HCT116 (cell line): ENCODE measurements at regions not wholly inside any gene's neighbourhood (a gene's known extent, or its start where the extent isn't known, plus 50 kb on each side); places are given as distances from the start of the nearest gene placed in this dataset.

Experiments
- ATAC-seq: fragments of 200-7000 bp; cut with Tn5 transposase; 2 replicates; pipeline ENCODE4 v1.9.1; 2020; ENCODE audit warnings: mild to moderate bottlenecking, moderate library complexity
- BruUV-seq: library from RNA; stranded (reverse); fragments of 400-500 nt; replicated peaks from 2 replicates; lab custom pipeline; 2021; lab: Mats Ljungman, UMichigan
- CTCF ChIA-PET: fragments of 300-600 bp; sonication (Branson Sonifier 250); formaldehyde crosslinking; loops from one replicate; lab custom pipeline; 2021; ENCODE audit warnings: antibody characterized with exemption; lab: Charles Lee
- POLR2A ChIA-PET: fragments of 300-600, 350-600 bp; sonication (Branson Sonifier 250); formaldehyde crosslinking; loops from one replicate; lab custom pipeline; 2021; ENCODE audit warnings: antibody characterized with exemption; lab: Charles Lee
- RAD21 ChIA-PET, 2 experiments: fragments of 300-600 bp; sonication (Branson Sonifier 250); formaldehyde crosslinking; loops; one replicate each; lab custom pipeline; 2023; ENCODE audit warnings: low total read pairs in 2 of 2; ENCODE audit not compliant: uncharacterized antibody in 2 of 2, unreplicated experiment in 2 of 2, low non-redundant PET in 1 of 2; lab: Charles Lee
- DNase-seq: peaks from one replicate; pipeline ENCODE4 v3.0.0-alpha.2; 2010; ENCODE audit warnings: low read depth, low spot score
- H2AFZ ChIP-seq: fragments of 200-600 bp; shearing (Covaris generic), sonication (generic); 2 replicates; pipeline ENCODE4 v1.6.1; 2017; ENCODE audit warnings: low read depth, mixed run types, mixed read lengths, antibody characterized with exemption, low read length; ENCODE audit not compliant: poor library complexity, severe bottlenecking
- H3K27ac ChIP-seq: 2 replicates; pipeline ENCODE4 v1.5.1; 2012; ENCODE audit warnings: low read depth, low read length
- H3K27me3 ChIP-seq: fragments of 200-600 bp; sonication (generic); 2 replicates; pipeline ENCODE4 v1.6.1; 2016; ENCODE audit warnings: mixed run types, low read length, mixed read lengths; ENCODE audit not compliant: insufficient read depth
- H3K36me3 ChIP-seq, 2 experiments: fragments of 200-500 bp in 1 of 2; fragments of 200-600 bp in 1 of 2; sonication (Bioruptor generic) in 1 of 2; sonication (generic) in 1 of 2; 2 replicates each; pipeline versions ENCODE4 v1.5.1 to v1.6.1; 2014 to 2016; ENCODE audit warnings: low read length in 2 of 2, inconsistent platforms in 1 of 2, mixed read lengths in 1 of 2, mixed run types in 1 of 2; ENCODE audit not compliant: insufficient read depth in 2 of 2, control insufficient read depth in 1 of 2
- H3K4me1 ChIP-seq, 2 experiments: fragments of 200-600 bp in 1 of 2; sonication (generic) in 1 of 2; 2 replicates each; pipeline versions ENCODE4 v1.5.1 to v1.6.1; 2012 to 2017; ENCODE audit warnings: low read length in 2 of 2, inconsistent platforms in 1 of 2, mild to moderate bottlenecking in 1 of 2, mixed read lengths in 1 of 2, mixed run types in 1 of 2, moderate library complexity in 1 of 2; ENCODE audit not compliant: insufficient read depth in 2 of 2, control insufficient read depth in 1 of 2
- H3K4me2 ChIP-seq: fragments of 200-600 bp; sonication (generic); 2 replicates; pipeline ENCODE4 v1.6.1; 2017; ENCODE audit warnings: mixed run types, low read length, mixed read lengths
- H3K4me3 ChIP-seq, 2 experiments: fragments of 200-600 bp in 1 of 2; sonication (generic) in 1 of 2; replicated peaks in 1 of 2; 2 replicates each; pipeline ENCODE4 v1.5.1; 2011 to 2016; ENCODE audit warnings: low read length in 2 of 2, control low read depth in 1 of 2, low read depth in 1 of 2, mild to moderate bottlenecking in 1 of 2, mixed read lengths in 1 of 2, mixed run types in 1 of 2
- H3K79me2 ChIP-seq: fragments of 200-600 bp; sonication (generic); 2 replicates; pipeline ENCODE4 v1.6.1; 2017; ENCODE audit warnings: mild to moderate bottlenecking, mixed run types, low read length, moderate library complexity, mixed read lengths; ENCODE audit not compliant: insufficient read depth
- H3K9ac ChIP-seq: fragments of 200-600 bp; sonication (generic); 2 replicates; pipeline ENCODE4 v1.6.1; 2016; ENCODE audit warnings: low read length, mixed read lengths
- H3K9me2 ChIP-seq: fragments of 200-600 bp; sonication (generic), shearing (Covaris generic); 2 replicates; pipeline ENCODE4 v1.6.1; 2017; ENCODE audit warnings: mixed run types, mild to moderate bottlenecking, moderate library complexity; ENCODE audit not compliant: insufficient read depth
- H3K9me3 ChIP-seq, 2 experiments: fragments of 200-500 bp in 1 of 2; fragments of 200-600 bp in 1 of 2; sonication (Bioruptor generic) in 1 of 2; sonication (generic) in 1 of 2; 2 replicates each; pipeline ENCODE4 v1.6.1; 2014 to 2017; ENCODE audit warnings: low read length in 2 of 2, mixed read lengths in 2 of 2, inconsistent platforms in 1 of 2, low read depth in 1 of 2, mild to moderate bottlenecking in 1 of 2, mixed run types in 1 of 2, moderate library complexity in 1 of 2; ENCODE audit not compliant: control insufficient read depth in 1 of 2, insufficient read depth in 1 of 2
- H4K20me1 ChIP-seq: fragments of 200-600 bp; sonication (generic), shearing (Covaris generic); 2 replicates; pipeline ENCODE4 v1.6.1; 2017; ENCODE audit warnings: mixed run types, mild to moderate bottlenecking, moderate library complexity; ENCODE audit not compliant: insufficient read depth
- CBX3 ChIP-seq: IDR thresholded peaks from 2 replicates; pipeline ENCODE4 v1.6.1; 2012; ENCODE audit warnings: low read depth
- EGR1 ChIP-seq: IDR thresholded peaks from 2 replicates; pipeline ENCODE4 v1.6.1; 2012; ENCODE audit warnings: low read depth
- ELF1 ChIP-seq: IDR thresholded peaks from 2 replicates; pipeline ENCODE4 v1.6.1; 2012; ENCODE audit warnings: low read depth, borderline replicate concordance
- EZH2 ChIP-seq: fragments of 200-600 bp; sonication (generic); IDR thresholded peaks from 2 replicates; pipeline ENCODE4 v1.6.1; 2017; ENCODE audit warnings: antibody characterized with exemption, mixed run types
- EZH2phosphoT487 ChIP-seq: fragments of 200-600 bp; IDR thresholded peaks from 2 replicates; pipeline ENCODE4 v1.6.1; 2018; ENCODE audit warnings: antibody characterized with exemption, borderline replicate concordance
- FOSL1 ChIP-seq: IDR thresholded peaks from 2 replicates; pipeline ENCODE4 v1.6.1; 2012; ENCODE audit warnings: low read depth
- POLR2A ChIP-seq: IDR thresholded peaks from 2 replicates; pipeline ENCODE4 v1.7.0; 2011; ENCODE audit warnings: borderline replicate concordance; ENCODE audit not compliant: insufficient read depth, insufficient read length; ENCODE audit errors: extremely low read depth
- POLR2AphosphoS5 ChIP-seq: IDR thresholded peaks from 2 replicates; pipeline ENCODE4 v1.6.1; 2011; ENCODE audit warnings: mild to moderate bottlenecking, low read depth, low read length, moderate library complexity
- RAD21 ChIP-seq: IDR thresholded peaks from 2 replicates; pipeline ENCODE4 v1.6.1; 2012; ENCODE audit warnings: low read depth, mild to moderate bottlenecking
- SIN3A ChIP-seq: IDR thresholded peaks from 2 replicates; pipeline ENCODE4 v1.6.1; 2012; ENCODE audit warnings: low read depth
- SRF ChIP-seq: IDR thresholded peaks from 2 replicates; pipeline ENCODE4 v1.6.1; 2012; ENCODE audit warnings: low read depth
- TCF7L2 ChIP-seq: IDR thresholded peaks from 2 replicates; pipeline ENCODE4 v1.7.0; 2011; ENCODE audit warnings: borderline replicate concordance, inconsistent platforms; ENCODE audit not compliant: insufficient read depth, insufficient read length; ENCODE audit errors: extremely low read depth
- ZFX ChIP-seq: fragments of 450-650 bp; IDR thresholded peaks from 2 replicates; pipeline ENCODE4 v1.6.1; 2017
- ZNF274 ChIP-seq: fragments of 200-500 bp; sonication (Bioruptor generic); IDR thresholded peaks from 2 replicates; pipeline ENCODE4 v1.6.1; 2014; ENCODE audit warnings: mild to moderate bottlenecking, low read depth, low read length, inconsistent platforms
- intact Hi-C: fragments of 100-400 bp; cut with micrococcal nuclease; formaldehyde crosslinking; loops from 2 replicates; pipeline ENCODE4 v1.10.0; 2022
- TF ChIP-seq, protein P1 (sequence below): IDR thresholded peaks from 2 replicates; pipeline ENCODE4 v1.6.1; 2012
- TF ChIP-seq, protein P2 (sequence below), 3 experiments: fragments of 200-600 bp in 1 of 3; sonication (generic) in 1 of 3; IDR thresholded peaks in 2 of 3; conservative IDR thresholded peaks in 1 of 3; 2 replicates each; pipeline ENCODE4 v1.5.1; 2012 to 2017; ENCODE audit warnings: low read depth in 2 of 3, low read length in 2 of 3, antibody characterized with exemption in 1 of 3, borderline replicate concordance in 1 of 3, control low read depth in 1 of 3, mild to moderate bottlenecking in 1 of 3, mixed read lengths in 1 of 3, mixed run types in 1 of 3, moderate library complexity in 1 of 3; ENCODE audit not compliant: insufficient read depth in 1 of 3

DNA sequence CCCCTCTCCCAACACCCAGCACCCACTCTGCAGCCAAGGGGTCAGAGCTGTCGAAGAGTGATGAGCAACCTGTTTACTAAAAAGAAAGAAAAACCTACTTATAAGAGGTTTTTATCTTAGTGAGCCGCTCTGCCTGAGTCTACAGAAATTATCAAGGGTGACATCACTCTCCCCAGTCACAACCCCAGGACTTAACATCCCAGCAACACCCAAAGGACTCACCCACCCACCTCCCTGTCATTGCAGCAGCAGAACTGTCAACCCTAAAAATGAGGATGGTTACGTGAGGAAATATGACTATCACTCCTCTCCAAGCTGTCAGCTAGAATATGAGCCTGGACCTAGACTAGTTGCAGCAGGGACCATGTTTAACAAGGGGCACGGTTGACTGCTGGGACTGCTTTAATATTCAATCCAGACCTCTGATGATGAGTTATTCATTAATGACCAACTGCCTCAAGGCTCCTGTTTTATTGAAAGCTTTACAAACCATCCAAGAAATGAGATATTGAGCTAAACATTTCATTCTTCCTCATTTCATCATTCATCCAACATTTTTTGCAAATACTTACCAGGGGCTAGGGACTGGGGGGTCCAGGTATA, 53.9 kb upstream of the FICD start:
- H3K9me2 ChIP-seq: no peaks in the 10 kb centered on the region
- DNase-seq (no peak), ATAC-seq (no peak)
- H3K27me3 ChIP-seq: peaks cover 60% of the 10 kb centered on the region
- intact Hi-C loops: no loop called here
- H3K9ac ChIP-seq: no peak overlapping the region
- ChIA-PET CTCF (no interaction called here), POLR2A (no interaction called here), RAD21 (interaction anchor here in 1 of 2 experiments (0.6 kb wide), 1 partner anchor 148 kb away, joined by 3 read pairs; no protein-coding TSS in a partner anchor)
- no peaks in the 10 kb centered on the region for H4K20me1 ChIP-seq
- H3K4me3 ChIP-seq: no peak overlapping the region
- no peaks in the 10 kb centered on the region for H3K4me1 ChIP-seq
- no peak overlapping the region for H2AFZ ChIP-seq
- H3K36me3 ChIP-seq: no peaks in the 10 kb centered on the region
- H3K79me2 ChIP-seq: no peaks in the 10 kb centered on the region
- no TSS peak for BruUV-seq
- no peak overlapping the region for H3K4me2 ChIP-seq
- no peaks in the 10 kb centered on the region for H3K9me3 ChIP-seq
- no peak overlapping the region for H3K27ac ChIP-seq
- TF ChIP-seq SIN3A (no peak), POLR2AphosphoS5 (no peak), POLR2A (no peak), EGR1 (no peak), CBX3 (no peak), EZH2phosphoT487 (no peak), ELF1 (no peak), ZNF274 (no peak), SRF (no peak), FOSL1 (no peak), ZFX (no peak)
- TF ChIP-seq, protein P1, sequence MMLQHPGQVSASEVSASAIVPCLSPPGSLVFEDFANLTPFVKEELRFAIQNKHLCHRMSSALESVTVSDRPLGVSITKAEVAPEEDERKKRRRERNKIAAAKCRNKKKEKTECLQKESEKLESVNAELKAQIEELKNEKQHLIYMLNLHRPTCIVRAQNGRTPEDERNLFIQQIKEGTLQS: no peak

DNA sequence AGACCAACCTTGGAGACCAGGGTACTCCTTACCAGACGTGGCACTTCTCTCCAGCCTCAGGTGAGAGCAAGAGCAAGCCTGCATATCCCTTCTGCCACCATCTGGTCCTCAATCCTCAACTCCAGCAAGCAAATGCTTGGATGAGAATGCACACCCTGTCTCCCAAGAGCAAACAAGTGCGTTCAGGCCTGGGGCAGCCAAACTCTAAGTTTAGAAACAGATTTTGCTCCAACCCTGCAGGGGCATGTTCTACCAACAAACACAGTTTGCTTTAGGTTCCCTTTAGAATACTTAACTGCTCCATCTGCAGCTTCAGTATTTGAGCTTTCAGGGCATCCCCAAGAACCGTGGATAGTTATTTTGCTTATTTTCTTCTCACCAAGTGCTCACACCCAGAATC, 55.9 kb upstream of the FICD start:
- Histone ChIP-seq H2AFZ (no peak overlapping the region), H3K27me3 (peaks cover 62% of the 10 kb centered on the region), H4K20me1 (no peaks in the 10 kb centered on the region), H3K9ac (no peak overlapping the region), H3K4me2 (no peak overlapping the region), H3K36me3 (no peaks in the 10 kb centered on the region), H3K79me2 (no peaks in the 10 kb centered on the region), H3K4me1 (no peaks in the 10 kb centered on the region), H3K27ac (no peak overlapping the region), H3K9me2 (no peaks in the 10 kb centered on the region), H3K9me3 (no peaks in the 10 kb centered on the region), H3K4me3 (no peak overlapping the region)
- ChIA-PET CTCF (no interaction called here), POLR2A (no interaction called here), RAD21 (no interaction called here)
- intact Hi-C loops: no loop called here
- TF ChIP-seq EZH2: no peak
- TF ChIP-seq POLR2A: no peak
- no peak for TF ChIP-seq EZH2phosphoT487
- no peak for TF ChIP-seq TCF7L2
- no peak for TF ChIP-seq CBX3
- no peak for TF ChIP-seq POLR2AphosphoS5
- no peak for TF ChIP-seq EGR1
- no peak for TF ChIP-seq ZFX
- TF ChIP-seq, protein P1: no peak
- TF ChIP-seq FOSL1: no peak
- no peak for TF ChIP-seq RAD21
- TF ChIP-seq, protein P2, sequence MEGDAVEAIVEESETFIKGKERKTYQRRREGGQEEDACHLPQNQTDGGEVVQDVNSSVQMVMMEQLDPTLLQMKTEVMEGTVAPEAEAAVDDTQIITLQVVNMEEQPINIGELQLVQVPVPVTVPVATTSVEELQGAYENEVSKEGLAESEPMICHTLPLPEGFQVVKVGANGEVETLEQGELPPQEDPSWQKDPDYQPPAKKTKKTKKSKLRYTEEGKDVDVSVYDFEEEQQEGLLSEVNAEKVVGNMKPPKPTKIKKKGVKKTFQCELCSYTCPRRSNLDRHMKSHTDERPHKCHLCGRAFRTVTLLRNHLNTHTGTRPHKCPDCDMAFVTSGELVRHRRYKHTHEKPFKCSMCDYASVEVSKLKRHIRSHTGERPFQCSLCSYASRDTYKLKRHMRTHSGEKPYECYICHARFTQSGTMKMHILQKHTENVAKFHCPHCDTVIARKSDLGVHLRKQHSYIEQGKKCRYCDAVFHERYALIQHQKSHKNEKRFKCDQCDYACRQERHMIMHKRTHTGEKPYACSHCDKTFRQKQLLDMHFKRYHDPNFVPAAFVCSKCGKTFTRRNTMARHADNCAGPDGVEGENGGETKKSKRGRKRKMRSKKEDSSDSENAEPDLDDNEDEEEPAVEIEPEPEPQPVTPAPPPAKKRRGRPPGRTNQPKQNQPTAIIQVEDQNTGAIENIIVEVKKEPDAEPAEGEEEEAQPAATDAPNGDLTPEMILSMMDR (IDR thresholded peaks at IDR 0.05 in 2 of 3, conservative IDR thresholded peaks at IDR 0.05 in 1 of 3; ENCODE audit: borderline replicate concordance in 1 of 3, insufficient read depth in 1 of 3, low read depth in 2 of 3, low read length in 2 of 3): no peak
- DNase-seq: no peak
- BruUV-seq: no TSS peak
- no peak for ATAC-seq
